ENCODE measurements at regions not wholly inside any gene's neighbourhood (a gene's known extent, or its start where the extent isn't known, plus 50 kb on each side); places are given as distances from the start of the nearest gene placed in this dataset.

- no peak for TF ChIP-seq CTCF (IDR thresholded peaks at IDR 0.05; ENCODE audit: insufficient read depth, low read depth, low read length)
- Histone ChIP-seq H3K36me3 (ENCODE audit: control insufficient read depth, insufficient read depth, low read length) (no peaks in the 10 kb centered on the region), H3K4me3 (ENCODE audit: low read depth, low read length) (no peak overlapping the region), H3K27me3 (ENCODE audit: control insufficient read depth, insufficient read depth, low read length) (no peaks in the 10 kb centered on the region; the same call in 1 of the 2 replicates)
- ChIA-PET CTCF (no interaction called here), POLR2A (no interaction called here)
- DNase-seq (ENCODE audit: low read depth), result no peak
Measured at GRCh38 chr16:51550800-51551347, 399.8 kb upstream of the SALL1 start.

GRCh38 chr16:51549836-51550235, 398.8 kb upstream of the SALL1 start:
- TF ChIP-seq CTCF (IDR thresholded peaks at IDR 0.05; ENCODE audit: insufficient read depth, low read depth, low read length), result no peak
- Histone ChIP-seq H3K36me3 (ENCODE audit: control insufficient read depth, insufficient read depth, low read length) (no peaks in the 10 kb centered on the region), H3K27me3 (ENCODE audit: control insufficient read depth, insufficient read depth, low read length) (no peaks in the 10 kb centered on the region; the same call in 1 of the 2 replicates), H3K4me3 (ENCODE audit: low read depth, low read length) (no peak overlapping the region)
- DNase-seq (ENCODE audit: low read depth), result no peak
- ChIA-PET POLR2A (no interaction called here), CTCF (no interaction called here)

- no peak for TF ChIP-seq CTCF (IDR thresholded peaks at IDR 0.05; ENCODE audit: insufficient read depth, low read depth, low read length)
- H3K4me3 ChIP-seq (ENCODE audit: low read depth, low read length), result no peak overlapping the region
- CTCF ChIA-PET, result no interaction called here
- POLR2A ChIA-PET, result no interaction called here
- H3K27me3 ChIP-seq (ENCODE audit: control insufficient read depth, insufficient read depth, low read length), result no peaks in the 10 kb centered on the region
- no peak for DNase-seq (ENCODE audit: low read depth)
- H3K36me3 ChIP-seq (ENCODE audit: control insufficient read depth, insufficient read depth, low read length), result no peaks in the 10 kb centered on the region
Measured at GRCh38 chr16:51545951-51546350, 394.9 kb upstream of the SALL1 start.

GRCh38 chr16:51544851-51545467, 393.9 kb upstream of the SALL1 start:
- no peak overlapping the region for H3K4me3 ChIP-seq (ENCODE audit: low read depth, low read length)
- DNase-seq (ENCODE audit: low read depth), result no peak
- H3K27me3 ChIP-seq (ENCODE audit: control insufficient read depth, insufficient read depth, low read length), result no peaks in the 10 kb centered on the region
- no peak for TF ChIP-seq CTCF (IDR thresholded peaks at IDR 0.05; ENCODE audit: insufficient read depth, low read depth, low read length)
- H3K36me3 ChIP-seq (ENCODE audit: control insufficient read depth, insufficient read depth, low read length), result no peaks in the 10 kb centered on the region
- ChIA-PET POLR2A (no interaction called here), CTCF (interaction anchor here (0.6 kb wide), 1 partner anchor 20 kb away, joined by 4 read pairs; no protein-coding TSS in a partner anchor)

- Histone ChIP-seq H3K4me3 (ENCODE audit: low read depth, low read length) (no peak overlapping the region), H3K27me3 (ENCODE audit: control insufficient read depth, insufficient read depth, low read length) (no peaks in the 10 kb centered on the region), H3K36me3 (ENCODE audit: control insufficient read depth, insufficient read depth, low read length) (no peaks in the 10 kb centered on the region)
- no peak for DNase-seq (ENCODE audit: low read depth)
- ChIA-PET CTCF (no interaction called here), POLR2A (no interaction called here)
- TF ChIP-seq CTCF (IDR thresholded peaks at IDR 0.05; ENCODE audit: insufficient read depth, low read depth, low read length), result no peak
Measured at GRCh38 chr16:51543971-51544370, 392.9 kb upstream of the SALL1 start.

Data from BJ (cell line).